IMR-90 (cell line): ENCODE measurements at regions not wholly inside any gene's neighbourhood (a gene's known extent, or its start where the extent isn't known, plus 50 kb on each side); places are given as distances from the start of the nearest gene placed in this dataset.

Experiments
- ATAC-seq: fragments of 200-7000 bp; cut with Tn5 transposase; 2 replicates; pipeline ENCODE4 v1.9.1; 2020; ENCODE audit warnings: low read depth, mild to moderate bottlenecking, moderate library complexity
- BruUV-seq: library from RNA; stranded (reverse); fragments of 400-500 nt; replicated peaks from 2 replicates; lab custom pipeline; 2021; lab: Mats Ljungman, UMichigan
- CTCF ChIA-PET: fragments of 300-600 bp; formaldehyde crosslinking; extraction: SDS; loops from one replicate; lab custom pipeline; 2021; ENCODE audit warnings: antibody characterized with exemption; lab: Yijun Ruan, JAX
- POLR2A ChIA-PET: fragments of 300-600 bp; sonication (Branson Sonifier 250); formaldehyde crosslinking; loops from one replicate; lab custom pipeline; 2022; ENCODE audit warnings: antibody characterized with exemption; ENCODE audit not compliant: unreplicated experiment; lab: Charles Lee
- DNase-seq: peaks from one replicate; pipeline ENCODE4 v3.0.0; 2013
- H2AFZ ChIP-seq: replicated peaks from 2 replicates; pipeline ENCODE3; 2013; ENCODE audit warnings: low read length, mild to moderate bottlenecking; ENCODE audit not compliant: poor library complexity
- H2AK5ac ChIP-seq: 2 replicates; pipeline ENCODE4 v1.6.1; 2013; ENCODE audit warnings: low read depth, low read length, inconsistent platforms
- H2AK9ac ChIP-seq: replicated peaks from 2 replicates; pipeline ENCODE3; 2013; ENCODE audit warnings: mild to moderate bottlenecking, low read depth, low read length, moderate library complexity; ENCODE audit not compliant: poor library complexity
- H2BK120ac ChIP-seq: 2 replicates; pipeline ENCODE4 v1.6.1; 2013; ENCODE audit warnings: low read depth, low read length, inconsistent platforms
- H2BK15ac ChIP-seq: 3 replicates; pipeline ENCODE4 v1.6.1; 2013; ENCODE audit warnings: low read depth, low read length, inconsistent platforms
- H2BK20ac ChIP-seq: 2 replicates; pipeline ENCODE4 v1.6.1; 2013; ENCODE audit warnings: low read depth, mild to moderate bottlenecking, inconsistent platforms, low read length, moderate library complexity
- H2BK5ac ChIP-seq: 2 replicates; pipeline ENCODE4 v1.6.1; 2013; ENCODE audit warnings: mild to moderate bottlenecking, low read depth, low read length, inconsistent platforms; ENCODE audit not compliant: poor library complexity, severe bottlenecking
- H3K14ac ChIP-seq: replicated peaks from 2 replicates; pipeline ENCODE4 v1.6.1; 2013; ENCODE audit warnings: low read depth, low read length, inconsistent platforms
- H3K18ac ChIP-seq: 2 replicates; pipeline ENCODE4 v1.6.1; 2013; ENCODE audit warnings: low read depth, low read length, control low read depth
- H3K23ac ChIP-seq: 2 replicates; pipeline ENCODE4 v1.6.1; 2013; ENCODE audit warnings: low read depth, low read length, inconsistent platforms
- H3K27ac ChIP-seq: 2 replicates; pipeline ENCODE4 v1.5.1; 2013; ENCODE audit warnings: mild to moderate bottlenecking, control low read depth, low read length; ENCODE audit not compliant: insufficient read depth
- H3K27me3 ChIP-seq: 2 replicates; pipeline ENCODE4 v1.6.1; 2013; ENCODE audit warnings: low read length; ENCODE audit not compliant: control insufficient read depth, insufficient read depth
- H3K36me3 ChIP-seq: 2 replicates; pipeline ENCODE4 v1.6.1; 2013; ENCODE audit warnings: low read length, mixed read lengths; ENCODE audit not compliant: control insufficient read depth, insufficient read depth
- H3K4ac ChIP-seq: 2 replicates; pipeline ENCODE4 v1.6.1; 2013; ENCODE audit warnings: low read depth, low read length, inconsistent platforms
- H3K4me1 ChIP-seq: 2 replicates; pipeline ENCODE4 v1.6.1; 2013; ENCODE audit warnings: low read length, mixed read lengths; ENCODE audit not compliant: control insufficient read depth, insufficient read depth
- H3K4me2 ChIP-seq: 2 replicates; pipeline ENCODE4 v1.6.1; 2013; ENCODE audit warnings: low read depth, mild to moderate bottlenecking, control low read depth, low read length, moderate library complexity
- H3K4me3 ChIP-seq: 2 replicates; pipeline ENCODE4 v1.5.1; 2013; ENCODE audit warnings: low read depth, mild to moderate bottlenecking, control low read depth, low read length, moderate library complexity; ENCODE audit not compliant: insufficient read depth
- H3K56ac ChIP-seq: 2 replicates; pipeline ENCODE4 v1.6.1; 2013; ENCODE audit warnings: low read length, inconsistent platforms; ENCODE audit not compliant: insufficient read depth; ENCODE audit errors: extremely low read depth
- H3K79me1 ChIP-seq, 2 experiments: 2 replicates each; pipeline ENCODE4 v1.6.1; 2013; ENCODE audit warnings: low read length in 2 of 2, inconsistent platforms in 1 of 2, low read depth in 1 of 2
- H3K9ac ChIP-seq: 2 replicates; pipeline ENCODE4 v1.6.1; 2013; ENCODE audit warnings: low read depth, low read length, control low read depth
- H3K9me1 ChIP-seq: 2 replicates; pipeline ENCODE4 v1.6.1; 2013; ENCODE audit warnings: low read length, inconsistent platforms; ENCODE audit not compliant: insufficient read depth
- H3K9me3 ChIP-seq: 2 replicates; pipeline ENCODE4 v1.6.1; 2013; ENCODE audit warnings: low read length; ENCODE audit not compliant: control insufficient read depth, insufficient read depth
- H4K20me1 ChIP-seq: 2 replicates; pipeline ENCODE4 v1.6.1; 2013; ENCODE audit warnings: low read length, inconsistent platforms; ENCODE audit not compliant: insufficient read depth
- H4K5ac ChIP-seq: 2 replicates; pipeline ENCODE4 v1.6.1; 2013; ENCODE audit warnings: mild to moderate bottlenecking, low read depth, low read length, control low read depth
- H4K8ac ChIP-seq, 2 experiments: 2 replicates each; pipeline ENCODE4 v1.6.1; 2013; ENCODE audit warnings: low read depth in 2 of 2, low read length in 2 of 2, control low read depth in 1 of 2, inconsistent platforms in 1 of 2
- H4K91ac ChIP-seq: 2 replicates; pipeline ENCODE4 v1.6.1; 2013; ENCODE audit warnings: low read depth, low read length, inconsistent platforms; ENCODE audit not compliant: insufficient read depth
- NFE2L2 ChIP-seq: fragments of 150-350 bp; IDR thresholded peaks from 2 replicates; pipeline ENCODE4 v1.6.1; 2016; ENCODE audit warnings: low read depth, mild to moderate bottlenecking, low read length
- RFX5 ChIP-seq: IDR thresholded peaks from 2 replicates; pipeline ENCODE4 v1.8.0; 2012; ENCODE audit warnings: low read depth, mild to moderate bottlenecking, low read length, moderate library complexity
- WGBS, 2 experiments: methylation state at CpG; one replicate each; pipeline versions ENCODE4 v1.1.5 to v1.1.7; 2013; ENCODE audit warnings: missing lambda C conversion rate in 2 of 2; ENCODE audit not compliant: insufficient read length in 1 of 2; ENCODE audit errors: extremely low coverage in 2 of 2; 5-methylcytosine and 5-hydroxymethylcytosine counted together
- dilution Hi-C: fragments of 300-500 bp; cut with HindIII; formaldehyde crosslinking; loops from one replicate; pipeline ENCODE4 v1.14.3; 2018; ENCODE audit warnings: low sequenced_read_pairs; ENCODE audit not compliant: unreplicated experiment
- in situ Hi-C: fragments of 300-500 bp; cut with MboI; formaldehyde crosslinking; loops from 3 replicates; pipeline ENCODE4 v1.14.3; 2019; ENCODE audit warnings: low sequenced_read_pairs, inconsistent platforms, mixed read lengths
- intact Hi-C: fragments of 100-400 bp; cut with micrococcal nuclease; formaldehyde crosslinking; loops from 2 replicates; pipeline ENCODE4 v1.10.0; 2022

DNA sequence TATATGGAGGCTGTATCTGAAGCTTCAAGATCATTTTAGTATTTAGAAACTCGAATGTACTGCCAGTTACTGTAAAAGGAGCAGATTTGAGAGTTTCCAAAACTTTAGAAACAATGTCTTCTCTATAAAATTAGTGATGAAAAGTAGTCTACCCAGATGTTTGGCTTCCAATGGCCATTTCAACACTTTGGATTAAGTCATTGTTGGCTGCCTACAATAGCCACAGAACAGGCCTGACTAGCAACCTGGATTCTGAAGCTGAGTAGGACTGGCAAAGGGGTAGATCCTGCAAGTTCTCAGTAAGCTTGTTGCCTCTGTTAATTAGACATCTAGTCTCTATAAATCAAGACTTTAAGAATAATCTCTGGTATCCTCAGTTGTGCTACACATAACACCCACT, 239.0 kb upstream of the KCNMB2 start:
- DNase-seq = no peak
- Histone ChIP-seq H2AK9ac (no peak overlapping the region), H4K91ac (no peak overlapping the region), H3K4ac (no peak overlapping the region), H2BK120ac (no peak overlapping the region), H3K4me2 (no peak overlapping the region), H3K4me1 (no peaks in the 10 kb centered on the region; the same call in 1 of the 2 replicates), H3K23ac (no peak overlapping the region), H2BK20ac (no peak overlapping the region), H2BK15ac (no peak overlapping the region), H3K18ac (no peak overlapping the region), H4K5ac (no peak overlapping the region), H4K8ac (no peak overlapping the region), H3K79me1 (no peaks in the 10 kb centered on the region), H3K36me3 (no peaks in the 10 kb centered on the region), H2AFZ (no peak overlapping the region), H2AK5ac (no peak overlapping the region), H3K14ac (no peak overlapping the region), H3K9me3 (no peaks in the 10 kb centered on the region), H3K4me3 (no peak overlapping the region), H3K27me3 (no peaks in the 10 kb centered on the region), H2BK5ac (no peak overlapping the region), H4K20me1 (no peaks in the 10 kb centered on the region), H3K9ac (no peak overlapping the region), H3K27ac (no peak overlapping the region), H3K9me1 (no peaks in the 10 kb centered on the region), H3K56ac (no peak overlapping the region)
- ATAC-seq = no peak
- TF ChIP-seq NFE2L2 (no peak), RFX5 (no peak)
- no CpG with 5 or more reads among the region's 1 CpG for WGBS, 2 experiments
- in situ Hi-C loops (no loop called here), dilution Hi-C loops (no loop called here), intact Hi-C loops (no loop called here)
- BruUV-seq = no TSS peak
- CTCF ChIA-PET = interaction anchor here (0.8 kb wide), 1 partner anchor 13 kb away, joined by 3 read pairs; no protein-coding TSS in a partner anchor
- POLR2A ChIA-PET = no interaction called here
